Activated naive CD4-positive, alpha-beta T cell treated with anti-CD3 and anti-CD28 coated beads, Interleukin-2, amount 50 U/mL, for 72 hours (primary cell): ENCODE measurements at regions not wholly inside any gene's neighbourhood (a gene's known extent, or its start where the extent isn't known, plus 50 kb on each side); places are given as distances from the start of the nearest gene placed in this dataset.

Experiments
- ATAC-seq, 2 donors: fragments of 150-1000 bp; cut with Tn5 transposase; 2 replicates each; pipeline ENCODE4 v1.10.0; 2021; ENCODE audit warnings: mild to moderate bottlenecking in 2 of 2, moderate library complexity in 2 of 2
- DNase-seq, 2 donors: peaks; one replicate each; pipeline ENCODE4 v3.0.0; 2021 to 2022; ENCODE audit warnings: low spot score in 2 of 2
- H3K27ac Mint-ChIP-seq, 2 donors: one replicate each; pipeline ENCODE4 v1.8.0; 2022; ENCODE audit warnings: mild to moderate bottlenecking in 2 of 2, mixed read lengths in 2 of 2
- H3K36me3 Mint-ChIP-seq, 2 donors: one replicate each; pipeline ENCODE4 v1.8.0; 2022; ENCODE audit warnings: mixed read lengths in 2 of 2
- H3K9me3 Mint-ChIP-seq, 2 donors: one replicate each; pipeline ENCODE4 v1.8.0; 2022; ENCODE audit warnings: mixed read lengths in 2 of 2

DNA sequence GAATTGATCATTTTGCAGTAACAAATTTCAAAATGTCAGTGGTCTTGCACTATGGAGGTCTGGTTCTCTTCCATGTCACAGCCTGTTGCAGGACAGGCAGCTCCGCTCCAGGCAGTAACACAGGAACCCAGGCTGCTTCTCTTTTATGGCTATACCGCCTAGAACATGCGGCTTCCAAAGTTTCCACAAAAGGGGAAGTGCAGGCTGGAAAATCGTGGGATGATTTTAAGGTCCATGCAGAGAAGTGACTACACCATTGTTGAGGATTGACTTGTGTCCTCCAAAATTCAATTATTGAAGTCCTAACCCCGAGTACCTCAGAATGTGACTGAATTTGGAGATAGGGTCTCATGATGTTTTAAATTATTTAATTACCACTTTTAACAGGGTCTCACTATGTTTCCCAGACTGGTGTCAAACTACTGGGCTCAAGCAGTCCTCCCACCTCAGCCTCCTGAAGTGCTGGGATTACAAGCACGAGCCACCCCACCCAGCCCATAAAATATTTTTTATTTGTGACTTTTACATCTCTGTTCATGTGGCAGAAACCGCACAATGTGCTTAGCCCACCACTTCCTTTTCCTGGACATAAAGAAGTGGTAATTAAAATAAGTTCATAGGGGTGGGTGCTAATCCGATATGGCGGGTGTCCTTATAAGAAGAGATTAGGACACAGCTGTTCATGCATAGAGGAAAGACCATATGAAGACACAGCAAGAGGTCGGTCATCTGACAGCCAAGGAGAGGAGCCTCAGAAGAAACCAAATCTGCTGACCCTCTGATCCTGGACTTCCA lies 279.2 kb upstream of the RPL38 start:
- ATAC-seq = no peak
- Mint-ChIP-seq H3K27ac (no peak overlapping the region), H3K36me3 (peaks cover 0 to 2% of the 10 kb centered on the region in 2 donors), H3K9me3 (peaks cover under 1 to 10% of the 10 kb centered on the region in 2 donors)
- no peak for DNase-seq

DNA sequence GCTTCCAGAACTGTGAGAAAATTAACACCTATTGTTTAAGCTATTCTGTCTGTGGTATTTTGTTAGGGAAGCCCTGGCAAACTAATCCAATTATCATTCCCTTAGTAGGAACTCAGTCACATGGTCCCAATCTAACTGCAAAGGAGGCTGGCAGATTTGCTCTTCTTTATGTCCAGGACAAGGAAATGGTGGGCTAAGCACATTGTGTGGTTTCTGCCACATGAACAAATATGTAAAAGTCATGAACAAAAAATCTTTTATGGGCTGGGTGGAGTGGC lies 278.6 kb upstream of the RPL38 start:
- H3K27ac Mint-ChIP-seq = no peak overlapping the region
- ATAC-seq = no peak

DNA sequence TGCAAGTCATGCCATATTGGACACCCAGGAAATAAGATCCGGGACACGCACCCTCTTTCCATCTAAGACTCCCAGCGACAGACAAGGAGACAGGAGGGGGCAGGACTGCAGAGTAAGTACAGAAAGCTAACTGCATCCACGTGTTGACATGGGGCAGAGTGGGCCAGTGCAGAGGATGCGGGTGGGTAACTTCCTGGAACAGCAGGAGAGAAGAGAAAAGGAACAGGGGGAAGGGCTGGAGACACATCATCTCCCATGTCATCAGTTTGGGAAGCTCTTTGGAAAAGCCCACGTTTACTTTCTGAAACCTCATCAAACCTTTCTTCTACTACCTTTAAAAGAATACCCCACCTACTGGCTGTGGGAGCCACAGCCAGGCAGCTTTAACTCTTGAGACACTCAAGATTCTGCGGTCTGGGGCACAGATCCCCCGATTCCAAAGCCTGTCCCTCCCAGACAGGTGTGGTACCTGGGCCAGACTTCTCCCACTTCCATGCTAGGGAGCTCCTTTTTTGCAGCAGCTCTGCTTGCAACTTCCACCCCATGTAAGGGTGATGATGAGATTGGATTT lies 273.5 kb upstream of the RPL38 start:
- Mint-ChIP-seq H3K9me3 (peaks cover 0 to 10% of the 10 kb centered on the region in 2 donors), H3K27ac (no peak overlapping the region), H3K36me3 (no peaks in the 10 kb centered on the region)
- ATAC-seq (no peak), DNase-seq (no peak)

More for the DNA sequence above, 278.6 kb upstream of the RPL38 start:
- Mint-ChIP-seq H3K9me3 (peaks cover 0 to 10% of the 10 kb centered on the region in 2 donors), H3K36me3 (no peaks in the 10 kb centered on the region)
- DNase-seq = no peak

DNA sequence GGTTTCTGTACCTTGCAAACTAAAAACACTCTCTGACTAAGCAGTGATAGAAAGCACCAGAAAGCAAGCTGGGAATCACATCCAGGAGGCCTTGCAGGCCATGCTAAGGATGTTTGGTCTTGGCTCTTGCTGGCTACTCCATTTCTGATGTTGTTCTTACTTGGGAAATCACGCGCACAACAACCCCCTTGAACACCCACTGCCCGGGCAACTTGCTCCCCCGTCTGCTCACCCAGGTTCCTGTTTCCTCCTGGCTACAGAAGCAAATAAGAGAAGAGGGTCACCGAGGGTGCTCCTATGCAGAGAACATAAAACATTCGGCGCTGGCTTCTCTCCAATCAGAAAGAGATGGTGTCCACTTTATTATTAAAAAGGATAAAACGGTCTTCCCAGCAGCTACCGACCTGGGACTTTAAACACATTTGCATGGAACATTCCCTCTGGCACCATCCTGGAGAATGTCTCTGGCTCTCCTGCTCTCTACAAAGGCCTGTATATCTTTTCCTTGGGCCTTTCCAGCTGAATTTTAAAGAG lies 271.2 kb upstream of the RPL38 start:
- no peaks in the 10 kb centered on the region for H3K36me3 Mint-ChIP-seq
- no peak for DNase-seq
- ATAC-seq = no peak
- no peak overlapping the region for H3K27ac Mint-ChIP-seq
- H3K9me3 Mint-ChIP-seq = peaks cover 0 to 4% of the 10 kb centered on the region in 2 donors

DNA sequence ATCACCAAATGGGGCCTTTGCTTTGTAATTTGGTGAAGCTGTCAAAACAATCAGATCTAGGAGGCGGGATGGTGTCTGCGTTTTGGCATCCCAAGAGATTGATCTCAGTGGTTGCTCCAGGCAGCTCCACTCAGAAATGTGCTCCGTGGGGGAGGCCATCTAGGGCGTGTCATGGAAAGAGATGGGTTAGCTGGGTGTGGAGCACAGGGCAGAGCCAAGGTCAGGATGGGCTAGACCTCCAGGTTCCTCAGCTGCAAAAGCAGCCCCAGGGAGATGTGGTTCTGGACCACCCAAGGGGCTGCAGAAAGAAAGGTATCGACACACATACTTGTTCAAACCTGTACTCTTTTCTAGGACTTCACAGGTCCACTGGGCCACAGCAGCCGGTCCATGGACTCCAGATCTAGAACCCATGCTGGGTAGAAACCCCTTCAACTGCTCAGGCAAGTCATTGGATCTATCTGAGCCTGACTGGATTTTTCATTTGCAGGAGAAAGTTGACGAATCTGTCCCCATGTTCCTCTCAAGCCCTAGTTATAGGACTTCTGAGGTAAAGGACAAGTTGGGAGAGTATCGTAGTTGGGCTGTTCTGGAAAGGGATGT lies 270.2 kb upstream of the RPL38 start:
- Mint-ChIP-seq H3K36me3 (no peaks in the 10 kb centered on the region), H3K9me3 (peaks cover 0 to 2% of the 10 kb centered on the region in 2 donors), H3K27ac (no peak overlapping the region)
- DNase-seq (no peak), ATAC-seq (no peak)

DNA sequence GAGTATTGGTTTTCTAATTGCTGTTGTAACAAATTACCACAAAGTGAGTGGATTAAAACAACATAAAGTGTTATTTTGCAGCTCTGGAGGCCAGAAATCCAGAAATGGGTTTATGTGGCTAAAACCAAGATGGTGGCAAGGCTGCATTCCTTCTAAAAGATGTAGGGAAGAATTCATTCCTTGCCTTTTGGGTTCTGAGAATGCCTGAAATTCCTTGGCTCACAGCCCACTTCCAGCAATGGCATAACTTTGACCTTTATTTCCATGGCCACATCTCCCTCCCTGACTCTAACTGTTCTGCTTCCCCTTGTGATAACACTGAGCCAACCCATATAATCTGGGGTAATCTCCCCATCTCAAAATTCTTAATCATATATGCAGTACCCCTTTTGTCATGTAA lies 269.6 kb upstream of the RPL38 start:
- Mint-ChIP-seq H3K9me3 (no peaks in the 10 kb centered on the region), H3K27ac (no peak overlapping the region), H3K36me3 (no peaks in the 10 kb centered on the region)
- DNase-seq = no peak
- no peak for ATAC-seq

DNA sequence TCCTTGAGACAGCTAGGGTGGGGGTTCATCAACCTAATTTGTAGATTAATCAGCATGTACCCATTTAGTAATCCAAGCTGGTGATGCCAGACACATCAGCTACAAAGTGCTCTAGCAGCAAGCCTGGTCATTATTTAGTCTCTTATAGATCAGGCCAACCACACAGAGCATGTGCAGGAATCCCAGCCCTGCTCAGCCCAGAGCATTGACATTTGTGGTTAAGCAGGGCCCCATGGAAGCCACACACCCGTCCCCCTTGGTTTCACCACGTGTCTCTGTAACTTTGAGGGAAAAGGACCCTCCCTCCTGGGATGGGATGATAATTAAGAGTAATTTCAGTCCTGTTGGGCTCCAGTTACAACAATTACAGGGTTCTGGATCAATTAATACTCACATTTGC lies 268.8 kb upstream of the RPL38 start:
- ATAC-seq = no peak
- no peak for DNase-seq
- Mint-ChIP-seq H3K27ac (no peak overlapping the region), H3K9me3 (no peaks in the 10 kb centered on the region), H3K36me3 (no peaks in the 10 kb centered on the region)

DNA sequence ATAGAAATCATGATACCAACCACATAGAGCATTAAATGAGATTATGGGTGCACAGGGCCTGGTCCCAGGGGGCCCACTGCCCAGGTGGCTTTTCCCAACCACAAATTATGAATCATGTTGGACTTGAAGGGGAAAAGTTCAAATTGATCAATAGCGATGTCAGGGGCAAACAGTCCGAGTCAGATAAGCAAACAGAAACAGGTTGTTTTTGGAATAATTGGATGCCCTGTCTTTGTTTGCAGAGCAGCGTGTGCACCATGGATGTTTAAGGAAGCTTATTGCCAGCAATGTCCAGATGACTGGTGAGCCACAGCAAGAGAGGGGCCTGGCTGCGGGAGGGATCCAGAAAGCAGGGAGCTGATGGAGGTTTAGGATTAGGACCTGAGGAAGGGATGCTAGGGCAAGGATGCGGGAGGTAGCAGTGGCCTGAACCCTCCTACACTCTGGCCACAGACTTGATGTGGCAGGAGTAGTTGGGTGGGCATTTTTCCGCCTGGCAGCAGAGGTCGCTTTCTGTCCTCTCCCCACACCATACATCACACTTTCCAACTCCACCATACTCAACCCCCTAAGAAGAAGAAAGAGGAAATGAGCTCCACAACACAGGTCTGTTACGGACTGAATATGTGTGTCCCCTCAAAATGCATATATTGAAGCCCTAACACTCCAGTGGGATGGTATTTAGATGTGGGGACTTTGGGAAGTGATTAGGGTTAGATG lies 266.4 kb upstream of the RPL38 start:
- ATAC-seq = no peak
- no peak for DNase-seq
- no peaks in the 10 kb centered on the region for H3K9me3 Mint-ChIP-seq
- H3K36me3 Mint-ChIP-seq = no peaks in the 10 kb centered on the region
- no peak overlapping the region for H3K27ac Mint-ChIP-seq

DNA sequence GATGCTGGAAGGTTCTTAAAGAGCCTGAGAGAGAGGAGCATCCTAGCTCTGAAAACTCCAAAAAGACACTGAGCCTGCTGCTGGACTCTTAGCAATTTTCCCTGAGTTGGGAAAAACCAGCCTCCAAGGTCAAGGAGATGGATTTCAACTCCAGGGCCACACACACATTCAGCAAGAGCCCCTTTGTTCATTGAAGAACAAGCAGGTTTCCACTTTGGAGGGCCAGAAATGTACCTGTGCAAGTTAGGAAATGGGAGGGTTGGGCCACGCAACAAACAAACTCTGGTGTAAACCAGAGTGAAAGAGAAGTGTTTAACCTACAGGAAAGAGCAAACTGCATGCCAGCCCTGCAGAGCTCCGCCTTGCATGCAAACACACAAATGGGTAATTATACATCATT lies 264.8 kb upstream of the RPL38 start:
- Mint-ChIP-seq H3K36me3 (no peaks in the 10 kb centered on the region), H3K27ac (no peak overlapping the region), H3K9me3 (no peaks in the 10 kb centered on the region)
- DNase-seq = no peak
- no peak for ATAC-seq

DNA sequence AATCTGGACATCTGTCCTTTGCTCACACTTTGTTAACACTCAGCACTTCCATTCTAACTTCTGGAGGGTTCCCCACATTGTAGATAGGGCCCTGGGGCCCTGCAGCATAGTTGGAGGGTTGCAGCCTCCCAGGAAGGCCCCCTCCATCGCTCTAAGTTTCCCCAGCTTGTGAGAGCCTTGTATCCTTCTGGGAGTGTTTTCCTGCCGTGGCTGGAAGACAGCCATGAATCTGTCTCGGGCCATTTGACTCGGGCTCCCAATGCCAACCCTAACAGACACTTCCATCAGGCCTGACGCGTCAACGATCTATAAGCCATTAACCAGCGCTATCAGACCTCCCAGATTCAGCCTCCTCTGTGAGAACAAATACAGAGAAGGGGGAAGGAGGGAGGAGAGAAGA lies 263.7 kb upstream of the RPL38 start:
- Mint-ChIP-seq H3K27ac (no peak overlapping the region), H3K36me3 (no peaks in the 10 kb centered on the region), H3K9me3 (no peaks in the 10 kb centered on the region)
- no peak for ATAC-seq
- no peak for DNase-seq

DNA sequence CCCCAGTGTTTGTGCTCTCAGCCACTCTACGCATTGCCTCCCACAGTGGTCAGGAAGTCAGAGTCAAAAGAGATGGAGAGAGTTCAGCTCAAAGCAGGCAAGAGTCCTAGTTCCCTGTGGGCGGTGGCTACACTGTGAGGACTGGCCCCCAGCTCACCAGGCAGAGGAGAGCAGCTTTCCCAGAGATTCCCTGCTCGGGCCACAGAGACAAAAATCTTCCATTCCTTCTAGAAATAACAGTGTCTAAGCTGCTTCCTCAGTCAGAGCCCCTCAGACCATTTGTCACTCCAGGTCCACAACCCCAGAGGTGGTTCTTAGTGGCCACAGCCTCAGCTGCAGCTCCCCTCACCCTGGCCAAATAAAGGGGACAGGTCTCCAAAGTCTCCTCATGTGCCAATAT lies 263.0 kb upstream of the RPL38 start:
- H3K36me3 Mint-ChIP-seq = no peaks in the 10 kb centered on the region

DNA sequence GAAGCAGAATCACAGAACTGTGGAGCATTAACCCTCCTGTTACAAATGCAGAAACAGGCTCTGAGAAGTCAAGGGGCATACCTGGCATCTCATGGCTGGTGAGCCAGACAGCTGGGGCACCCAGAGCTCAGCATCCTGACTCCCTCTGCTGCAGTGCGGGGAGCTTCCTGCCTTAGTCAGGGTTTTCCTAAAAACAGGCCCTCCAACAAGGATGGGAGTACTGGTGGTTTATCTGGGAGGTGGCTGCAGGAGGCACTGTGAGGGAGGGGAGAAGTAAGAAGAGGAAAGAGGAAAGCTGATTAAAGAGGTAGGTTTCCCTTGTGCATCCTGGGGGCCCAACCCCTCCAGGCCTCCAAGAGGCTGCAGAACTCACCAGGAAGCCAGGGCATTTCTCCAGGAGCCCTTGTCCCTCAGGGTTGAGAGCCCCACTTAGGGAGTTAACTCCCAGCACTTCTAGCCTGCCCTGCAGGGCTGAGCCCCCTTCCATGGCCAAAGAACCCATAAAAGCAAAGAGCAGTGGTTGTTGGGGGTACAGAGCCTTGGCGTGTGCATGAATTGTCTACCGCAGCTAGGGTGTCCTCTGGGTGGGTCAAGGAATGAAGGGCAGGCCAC lies 261.5 kb upstream of the RPL38 start:
- Mint-ChIP-seq H3K36me3 (no peaks in the 10 kb centered on the region), H3K9me3 (no peaks in the 10 kb centered on the region), H3K27ac (no peak overlapping the region)
- ATAC-seq = no peak
- no peak for DNase-seq

More for the DNA sequence above, 263.0 kb upstream of the RPL38 start:
- Mint-ChIP-seq H3K27ac (no peak overlapping the region), H3K9me3 (no peaks in the 10 kb centered on the region)
- no peak for DNase-seq
- no peak for ATAC-seq

DNA sequence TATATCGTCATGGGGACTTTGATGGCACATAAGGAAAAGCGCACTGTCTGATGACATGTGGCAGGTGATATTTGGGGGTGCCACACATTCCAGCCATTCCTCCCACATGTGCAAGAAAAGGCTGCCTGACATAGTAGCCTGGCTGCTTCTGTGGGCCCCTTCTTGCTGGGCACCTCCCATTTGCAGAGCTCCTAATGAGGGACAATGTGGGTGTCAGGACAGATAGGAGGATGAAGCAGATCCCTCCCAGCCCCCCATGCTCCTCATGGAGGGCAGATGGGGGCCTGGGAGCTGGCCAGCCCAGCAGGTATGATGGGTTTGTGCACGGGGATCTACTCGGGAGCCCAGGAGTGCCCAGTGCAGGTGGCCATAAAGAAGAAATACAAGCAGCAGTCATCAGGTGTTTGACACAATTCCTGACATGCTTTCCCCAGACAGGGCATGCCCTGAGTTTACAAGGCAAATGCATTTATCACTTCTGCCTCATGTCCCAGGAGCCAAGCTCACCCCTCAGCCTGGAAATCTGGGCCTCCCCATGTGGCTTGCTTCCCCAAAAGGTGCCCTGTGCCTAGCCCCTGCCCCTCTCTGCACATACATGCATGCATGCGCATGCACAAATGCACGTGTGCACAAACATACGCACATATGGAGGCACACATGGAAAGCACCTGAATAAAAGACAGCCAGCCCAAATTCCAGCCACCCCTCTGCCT lies 260.6 kb upstream of the RPL38 start:
- Mint-ChIP-seq H3K36me3 (no peaks in the 10 kb centered on the region), H3K9me3 (no peaks in the 10 kb centered on the region), H3K27ac (no peak overlapping the region)
- DNase-seq (no peak), ATAC-seq (no peak)

DNA sequence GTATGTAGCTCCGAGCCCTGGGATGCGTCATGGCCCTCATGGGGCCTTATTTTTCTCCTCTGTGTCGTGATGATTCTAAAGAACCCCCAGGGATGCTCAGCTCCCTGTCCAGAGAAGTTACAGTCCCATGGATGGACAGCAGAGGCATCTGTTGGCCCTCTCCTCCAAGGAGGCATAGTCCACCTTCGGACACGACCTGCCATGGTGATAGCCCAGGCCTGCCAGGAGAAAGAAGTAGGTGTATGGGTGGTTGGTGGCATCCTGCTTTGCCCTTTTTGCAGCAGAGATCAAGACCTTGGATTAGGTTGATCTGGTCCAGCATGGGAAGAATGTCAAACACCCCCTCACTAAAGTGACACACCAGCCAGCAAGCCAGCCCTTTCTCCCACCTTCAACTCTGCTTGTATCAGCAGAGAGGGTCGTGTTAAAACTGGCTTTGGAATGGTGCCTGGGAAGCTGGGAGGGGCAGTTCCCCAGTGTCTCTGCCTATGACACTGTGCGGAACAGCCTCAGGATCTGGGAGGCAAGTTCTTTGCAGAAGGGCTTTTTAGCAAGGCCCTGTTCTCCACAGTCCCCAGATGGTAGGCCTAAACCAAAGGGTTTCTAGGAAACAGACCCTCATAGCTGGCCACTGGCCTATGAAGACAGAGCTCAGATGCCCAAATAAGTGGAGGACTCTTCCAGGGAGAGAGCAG lies 259.9 kb upstream of the RPL38 start:
- ATAC-seq = no peak
- no peaks in the 10 kb centered on the region for H3K36me3 Mint-ChIP-seq
- DNase-seq = no peak
- H3K27ac Mint-ChIP-seq = no peak overlapping the region
- no peaks in the 10 kb centered on the region for H3K9me3 Mint-ChIP-seq

DNA sequence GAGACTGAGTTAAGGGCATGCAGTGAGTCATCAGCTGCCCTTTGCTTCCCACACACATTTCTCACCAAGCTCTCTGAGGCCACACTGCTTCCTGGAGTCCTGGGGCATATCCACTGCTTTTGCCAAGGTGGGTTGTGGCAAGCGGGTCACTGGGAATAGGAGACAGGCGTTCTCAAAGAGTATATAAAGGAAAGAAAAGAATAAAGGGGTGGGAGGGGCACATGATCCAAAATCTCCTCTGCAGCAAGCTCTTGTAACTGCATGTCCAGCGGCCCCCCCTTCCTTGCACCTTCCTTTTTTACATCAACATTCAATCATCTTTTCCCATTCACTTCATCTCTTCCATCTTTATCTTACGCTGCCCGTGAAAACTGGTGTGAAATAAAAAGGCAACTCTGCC lies 259.1 kb upstream of the RPL38 start:
- Mint-ChIP-seq H3K27ac (no peak overlapping the region), H3K9me3 (no peaks in the 10 kb centered on the region), H3K36me3 (no peaks in the 10 kb centered on the region)
- no peak for ATAC-seq
- no peak for DNase-seq
